ENCODE measurements at regions not wholly inside any gene's neighbourhood (a gene's known extent, or its start where the extent isn't known, plus 50 kb on each side); places are given as distances from the start of the nearest gene placed in this dataset.

- TF ChIP-seq POLR2AphosphoS5 (IDR thresholded peaks at IDR 0.05) (no peak), POLR2A (IDR thresholded peaks at IDR 0.05; ENCODE audit: low read depth) (no peak)
- TF ChIP-seq, protein P1, sequence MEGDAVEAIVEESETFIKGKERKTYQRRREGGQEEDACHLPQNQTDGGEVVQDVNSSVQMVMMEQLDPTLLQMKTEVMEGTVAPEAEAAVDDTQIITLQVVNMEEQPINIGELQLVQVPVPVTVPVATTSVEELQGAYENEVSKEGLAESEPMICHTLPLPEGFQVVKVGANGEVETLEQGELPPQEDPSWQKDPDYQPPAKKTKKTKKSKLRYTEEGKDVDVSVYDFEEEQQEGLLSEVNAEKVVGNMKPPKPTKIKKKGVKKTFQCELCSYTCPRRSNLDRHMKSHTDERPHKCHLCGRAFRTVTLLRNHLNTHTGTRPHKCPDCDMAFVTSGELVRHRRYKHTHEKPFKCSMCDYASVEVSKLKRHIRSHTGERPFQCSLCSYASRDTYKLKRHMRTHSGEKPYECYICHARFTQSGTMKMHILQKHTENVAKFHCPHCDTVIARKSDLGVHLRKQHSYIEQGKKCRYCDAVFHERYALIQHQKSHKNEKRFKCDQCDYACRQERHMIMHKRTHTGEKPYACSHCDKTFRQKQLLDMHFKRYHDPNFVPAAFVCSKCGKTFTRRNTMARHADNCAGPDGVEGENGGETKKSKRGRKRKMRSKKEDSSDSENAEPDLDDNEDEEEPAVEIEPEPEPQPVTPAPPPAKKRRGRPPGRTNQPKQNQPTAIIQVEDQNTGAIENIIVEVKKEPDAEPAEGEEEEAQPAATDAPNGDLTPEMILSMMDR (IDR thresholded peaks at IDR 0.05): no peak
These were observed 58.4 kb downstream of the RPLP1 start for GRCh38 chr15:69511015-69511414.

All from esophagus muscularis mucosa (tissue), 3 donors.